Mesenchymal stem cell (in vitro differentiated cells and primary cell): ENCODE measurements at regions not wholly inside any gene's neighbourhood (a gene's known extent, or its start where the extent isn't known, plus 50 kb on each side); places are given as distances from the start of the nearest gene placed in this dataset.
A peak's percentile ranks its signal among the peaks of the same experiment; 100 is the strongest.

ENCODE experiments used
- DNase-seq: peaks from one replicate; pipeline ENCODE4 v3.0.0-alpha.2; 2013
- H2AFZ ChIP-seq: one replicate; pipeline ENCODE4 v1.6.1; 2013; ENCODE audit warnings: low read depth, mild to moderate bottlenecking, control low read depth, inconsistent platforms, low read length, moderate library complexity
- H2AK5ac ChIP-seq: 2 replicates; pipeline ENCODE4 v1.6.1; 2013; ENCODE audit warnings: low read length, moderate library complexity, mild to moderate bottlenecking, inconsistent platforms; ENCODE audit not compliant: severe bottlenecking
- H2BK120ac ChIP-seq: one replicate; pipeline ENCODE4 v1.6.1; 2013; ENCODE audit warnings: low read depth, mild to moderate bottlenecking, inconsistent platforms, low read length, moderate library complexity
- H2BK12ac ChIP-seq, 2 experiments: one replicate each; pipeline ENCODE4 v1.6.1; 2013; ENCODE audit warnings: inconsistent platforms in 2 of 2, low read length in 2 of 2, mild to moderate bottlenecking in 2 of 2, moderate library complexity in 2 of 2, control low read depth in 1 of 2
- H2BK15ac ChIP-seq: one replicate; pipeline ENCODE4 v1.6.1; 2013; ENCODE audit warnings: mild to moderate bottlenecking, low read depth, inconsistent platforms; ENCODE audit not compliant: poor library complexity, severe bottlenecking
- H2BK5ac ChIP-seq: 2 replicates; pipeline ENCODE4 v1.6.1; 2013; ENCODE audit warnings: low read depth, mild to moderate bottlenecking, low read length, control low read depth, inconsistent platforms; ENCODE audit not compliant: poor library complexity, severe bottlenecking
- H3K14ac ChIP-seq, 2 experiments: one replicate each; pipeline ENCODE4 v1.6.1; 2013; ENCODE audit warnings: inconsistent platforms in 2 of 2, low read length in 2 of 2, control low read depth in 1 of 2, mild to moderate bottlenecking in 1 of 2, moderate library complexity in 1 of 2
- H3K18ac ChIP-seq, 2 experiments: one replicate each; pipeline ENCODE4 v1.6.1; 2013; ENCODE audit warnings: inconsistent platforms in 2 of 2, low read length in 2 of 2, control low read depth in 1 of 2, low read depth in 1 of 2, mild to moderate bottlenecking in 1 of 2
- H3K23ac ChIP-seq, 2 experiments: one replicate each; pipeline ENCODE4 v1.6.1; 2013; ENCODE audit warnings: inconsistent platforms in 2 of 2, low read length in 2 of 2, mild to moderate bottlenecking in 2 of 2, moderate library complexity in 2 of 2, control low read depth in 1 of 2
- H3K27ac ChIP-seq: 2 replicates; pipeline ENCODE4 v1.5.1; 2013; ENCODE audit warnings: mild to moderate bottlenecking, moderate library complexity, low read length, control low read depth, inconsistent platforms; ENCODE audit not compliant: poor library complexity, severe bottlenecking
- H3K27me3 ChIP-seq, 2 experiments: 2 replicates each; pipeline versions ENCODE4 v1.6.1 to v1.7.0; 2013; ENCODE audit warnings: low read length in 2 of 2, mild to moderate bottlenecking in 2 of 2, moderate library complexity in 2 of 2, control low read depth in 1 of 2, inconsistent platforms in 1 of 2; ENCODE audit not compliant: control insufficient read depth in 1 of 2, insufficient read depth in 1 of 2
- H3K36me3 ChIP-seq, 2 experiments: 2 replicates each; pipeline versions ENCODE4 v1.6.1 to v1.7.0; 2013; ENCODE audit warnings: low read length in 2 of 2, control low read depth in 1 of 2, inconsistent platforms in 1 of 2, low read depth in 1 of 2, mild to moderate bottlenecking in 1 of 2; ENCODE audit not compliant: insufficient read depth in 2 of 2, control insufficient read depth in 1 of 2
- H3K4ac ChIP-seq, 2 experiments: one replicate each; pipeline ENCODE4 v1.6.1; 2013; ENCODE audit warnings: inconsistent platforms in 2 of 2, low read length in 2 of 2, mild to moderate bottlenecking in 2 of 2, moderate library complexity in 2 of 2, control low read depth in 1 of 2, low read depth in 1 of 2
- H3K4me1 ChIP-seq: 2 replicates; pipeline ENCODE4 v1.6.1; 2013; ENCODE audit warnings: low read depth, low read length, control low read depth; ENCODE audit not compliant: control insufficient read depth, insufficient read depth
- H3K4me2 ChIP-seq: 2 replicates; pipeline ENCODE4 v1.6.1; 2013; ENCODE audit warnings: low read length, mild to moderate bottlenecking, inconsistent platforms; ENCODE audit not compliant: poor library complexity, severe bottlenecking
- H3K4me3 ChIP-seq, 2 experiments: 2 replicates each; pipeline versions ENCODE4 v1.5.1 to v1.7.0; 2013; ENCODE audit warnings: low read length in 2 of 2, mild to moderate bottlenecking in 2 of 2, control low read depth in 1 of 2, low read depth in 1 of 2; ENCODE audit not compliant: insufficient read depth in 1 of 2
- H3K79me1 ChIP-seq: replicated peaks from 2 replicates; pipeline ENCODE4 v1.6.1; 2013; ENCODE audit warnings: mild to moderate bottlenecking, control low read depth, low read length, inconsistent platforms; ENCODE audit not compliant: poor library complexity, severe bottlenecking
- H3K9ac ChIP-seq: 2 replicates; pipeline ENCODE4 v1.7.0; 2013; ENCODE audit warnings: mild to moderate bottlenecking, low read length, moderate library complexity
- H3K9me3 ChIP-seq: 2 replicates; pipeline ENCODE4 v1.7.0; 2013; ENCODE audit warnings: mild to moderate bottlenecking, low read length; ENCODE audit not compliant: control insufficient read depth
- H4K8ac ChIP-seq: one replicate; pipeline ENCODE4 v1.6.1; 2013; ENCODE audit warnings: inconsistent platforms, mild to moderate bottlenecking, low read length, moderate library complexity
- H4K91ac ChIP-seq: one replicate; pipeline ENCODE4 v1.6.1; 2013; ENCODE audit warnings: mild to moderate bottlenecking, low read length, inconsistent platforms
- WGBS: methylation state at CpG from one replicate; pipeline ENCODE4 v1.1.7; 2013; ENCODE audit warnings: mixed read lengths; 5-methylcytosine and 5-hydroxymethylcytosine counted together

DNA sequence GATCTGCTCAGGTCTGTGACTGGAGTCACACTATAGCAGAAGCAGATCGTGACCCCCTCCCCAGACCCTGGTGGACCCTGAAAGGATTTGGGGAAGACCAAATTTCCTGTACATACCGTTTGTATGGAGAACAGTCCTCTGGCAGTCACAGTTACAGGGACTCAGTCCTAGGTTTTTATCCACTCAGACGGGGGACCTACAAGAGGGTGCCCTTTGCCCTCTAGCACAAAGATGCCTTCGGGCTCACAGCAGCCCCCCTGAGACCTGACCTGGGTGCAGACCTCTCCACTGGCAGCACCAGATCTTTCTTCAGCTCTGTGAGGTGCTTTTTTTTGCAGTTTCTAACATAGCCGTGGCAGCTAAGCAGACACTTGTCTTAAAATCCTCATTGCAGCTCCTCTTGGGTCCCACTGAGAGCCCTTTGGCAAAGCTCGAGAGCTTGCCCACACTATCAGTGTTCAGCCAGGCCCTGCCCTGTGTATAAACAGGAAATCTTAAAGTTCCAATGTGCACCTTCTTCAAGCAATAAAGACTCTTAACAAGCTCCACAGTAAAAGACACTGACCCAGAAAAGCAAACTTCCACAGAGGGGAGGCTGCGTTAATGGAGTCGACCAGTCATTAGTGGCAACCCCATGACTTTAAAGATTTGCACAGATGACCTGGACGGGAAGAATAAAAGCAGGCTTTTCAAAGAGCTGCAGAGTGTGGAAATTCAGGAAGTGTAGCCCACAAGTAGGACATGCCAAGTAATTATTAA is 71.8 kb upstream of the LHFPL2 start:
- H3K4me3 ChIP-seq: no peak overlapping the region
- H3K4me2 ChIP-seq: no peak overlapping the region
- H3K4me1 ChIP-seq: peaks cover 17% of the 10 kb centered on the region

DNA sequence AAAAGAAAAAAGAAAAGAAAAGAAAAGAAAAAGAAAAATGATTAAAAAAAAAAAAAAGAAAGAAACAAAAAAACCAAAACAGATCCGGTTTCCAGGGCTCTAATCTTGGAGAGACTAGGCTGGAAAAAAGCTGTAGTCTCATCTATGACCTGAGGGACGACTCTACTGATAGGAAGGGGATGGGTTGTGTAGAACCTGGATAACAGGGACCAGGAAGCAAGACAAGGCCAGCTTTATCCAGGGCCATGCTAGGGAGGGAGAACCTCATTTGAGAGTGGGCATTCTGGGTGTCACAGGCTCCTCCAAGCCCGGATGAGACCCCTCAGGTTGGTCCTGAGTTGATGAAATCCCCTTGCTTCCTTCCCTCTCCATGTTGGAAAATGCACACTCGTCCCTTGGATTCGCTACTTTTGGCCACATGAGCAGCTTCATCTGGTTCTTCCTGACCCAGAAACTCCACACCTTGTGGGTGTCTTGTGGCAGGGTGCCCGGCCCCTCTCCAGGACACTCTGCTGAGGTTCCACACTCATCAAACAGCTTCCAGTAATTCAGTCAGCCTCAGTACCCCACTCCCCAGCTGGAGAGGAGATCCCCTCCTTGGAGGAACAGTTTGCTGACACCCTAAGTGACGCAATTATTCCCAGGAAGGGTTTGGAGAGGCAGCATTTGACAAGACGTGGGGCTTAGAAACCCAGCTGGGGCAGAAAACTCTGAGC is 71.1 kb upstream of the LHFPL2 start:
- Histone ChIP-seq H3K4me3 (no peak overlapping the region), H2BK120ac (no peak overlapping the region), H3K36me3 (no peaks in the 10 kb centered on the region), H3K27ac (no peak overlapping the region), H4K8ac (peak overlapping the region; percentile 75), H4K91ac (peak overlapping the region; percentile 61), H3K23ac (no peak overlapping the region), H2BK15ac (peak overlapping the region; percentile 26), H3K14ac (no peak overlapping the region), H3K9ac (no peak overlapping the region), H2AK5ac (peak overlapping the region; percentile 63), H3K27me3 (peaks cover 0 to 3% of the 10 kb centered on the region in 2 experiments), H3K4ac (no peak overlapping the region), H3K4me2 (no peak overlapping the region), H3K4me1 (peaks cover 17% of the 10 kb centered on the region), H2BK12ac (no peak overlapping the region), H3K9me3 (no peaks in the 10 kb centered on the region), H2BK5ac (no peak overlapping the region), H3K18ac (peak overlapping the region in 1 of 2 experiments; percentile 28), H3K79me1 (no peaks in the 10 kb centered on the region), H2AFZ (no peak overlapping the region)
- DNase-seq: no peak
- WGBS: 92% methylated on average over 8 of the region's 8 CpGs

More for the DNA sequence above, 71.8 kb upstream of the LHFPL2 start:
- Histone ChIP-seq H4K91ac (no peak overlapping the region), H3K9ac (no peak overlapping the region), H3K4ac (peak overlapping the region; percentile 24 to 43), H3K9me3 (no peaks in the 10 kb centered on the region), H2BK120ac (no peak overlapping the region), H3K79me1 (no peaks in the 10 kb centered on the region), H2AFZ (no peak overlapping the region), H2AK5ac (peak overlapping the region; percentile 63), H4K8ac (peak overlapping the region; percentile 75), H3K27ac (peak overlapping the region; percentile 33), H3K36me3 (no peaks in the 10 kb centered on the region), H3K14ac (no peak overlapping the region), H3K27me3 (peaks cover 0 to 3% of the 10 kb centered on the region in 2 experiments), H2BK15ac (peak overlapping the region; percentile 6), H3K23ac (no peak overlapping the region), H2BK12ac (no peak overlapping the region), H2BK5ac (no peak overlapping the region), H3K18ac (peak overlapping the region in 1 of 2 experiments; percentile 32)
- no peak for DNase-seq
- 34% methylated on average over 9 of the region's 9 CpGs for WGBS

DNA sequence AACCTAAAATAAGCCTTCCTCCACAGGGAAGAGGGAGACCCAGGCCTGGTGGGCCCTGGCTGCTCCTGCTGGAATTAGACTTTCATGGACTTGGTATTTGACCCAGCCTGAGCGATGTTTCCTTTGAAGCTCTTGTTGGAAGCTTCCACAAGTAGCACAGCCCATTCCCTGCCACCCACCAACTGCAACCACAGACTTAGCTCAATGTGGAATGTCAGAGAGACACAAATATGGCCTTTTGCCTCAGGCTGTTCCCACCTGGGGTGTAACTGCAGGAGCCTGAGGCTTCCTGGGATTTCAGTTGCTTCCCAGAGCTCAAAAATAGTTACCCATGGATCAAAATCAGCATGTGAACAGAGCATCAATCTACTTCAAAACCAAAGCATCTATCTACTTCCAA is 70.3 kb upstream of the LHFPL2 start:
- Histone ChIP-seq H3K4me3 (no peak overlapping the region), H3K23ac (no peak overlapping the region), H3K4me2 (no peak overlapping the region), H2AK5ac (peak overlapping the region; percentile 77), H2AFZ (no peak overlapping the region), H3K9ac (no peak overlapping the region), H2BK120ac (no peak overlapping the region), H3K14ac (no peak overlapping the region), H3K36me3 (no peaks in the 10 kb centered on the region), H2BK5ac (no peak overlapping the region), H3K9me3 (no peaks in the 10 kb centered on the region), H4K91ac (peak overlapping the region; percentile 72), H2BK12ac (peak overlapping the region; percentile 12 to 63), H3K4ac (no peak overlapping the region), H3K4me1 (peaks cover 17% of the 10 kb centered on the region), H3K18ac (peak overlapping the region in 1 of 2 experiments; percentile 59), H4K8ac (no peak overlapping the region), H2BK15ac (peak overlapping the region; percentile 3), H3K79me1 (no peaks in the 10 kb centered on the region), H3K27me3 (peaks cover 0 to 3% of the 10 kb centered on the region in 2 experiments), H3K27ac (no peak overlapping the region)
- no peak for DNase-seq
- 100% methylated on average over 1 of the region's 1 CpG for WGBS
